Fibroblast of lung (primary cell): ENCODE measurements at regions not wholly inside any gene's neighbourhood (a gene's known extent, or its start where the extent isn't known, plus 50 kb on each side); places are given as distances from the start of the nearest gene placed in this dataset.

Experiments
- CTCF ChIP-seq, 2 donors: IDR thresholded peaks in 1 of 2; conservative IDR thresholded peaks in 1 of 2; 1 replicate in 1 of 2; 2 replicates in 1 of 2; pipeline ENCODE4 v1.5.1; 2011 to 2012; ENCODE audit warnings: low read length in 2 of 2, control low read depth in 1 of 2, inconsistent platforms in 1 of 2, low read depth in 1 of 2, mild to moderate bottlenecking in 1 of 2
- EZH2 ChIP-seq: IDR thresholded peaks from 2 replicates; pipeline ENCODE4 v1.5.1; 2012; ENCODE audit warnings: low read length, control low read depth, mild to moderate bottlenecking; ENCODE audit errors: missing control alignments

- TF ChIP-seq CTCF (conservative IDR thresholded peaks at IDR 0.05 in 1 of 2, IDR thresholded peaks at IDR 0.05 in 1 of 2; ENCODE audit: low read depth in 1 of 2, low read length in 2 of 2) (peak; percentile 57 to 58), EZH2 (no peak)
These were observed 585.5 kb downstream of the TLE1 start for GRCh38 chr9:81103597-81104471.
